HG03045 (cell line): ENCODE measurements at regions not wholly inside any gene's neighbourhood (a gene's known extent, or its start where the extent isn't known, plus 50 kb on each side); places are given as distances from the start of the nearest gene placed in this dataset.

Experiments used
- ATAC-seq: cut with Tn5 transposase; IDR thresholded peaks from one replicate; pipeline ENCODE4 v1.9.1; 2021; ENCODE audit warnings: mild to moderate bottlenecking, moderate library complexity; ENCODE audit not compliant: unreplicated experiment

- no peak for ATAC-seq
These were observed 219.3 kb upstream of the PREP start for GRCh38 chr6:105622226-105622625.

- ATAC-seq: no peak
These were observed 218.8 kb upstream of the PREP start for GRCh38 chr6:105621564-105622175.

GRCh38 chr6:105620878-105621277, 218.0 kb upstream of the PREP start:
- ATAC-seq: no peak

GRCh38 chr6:105619971-105620741, 217.3 kb upstream of the PREP start:
- ATAC-seq: no peak

GRCh38 chr6:105618247-105618646, 215.4 kb upstream of the PREP start:
- ATAC-seq: no peak

GRCh38 chr6:105616521-105616920, 213.6 kb upstream of the PREP start:
- no peak for ATAC-seq

- no peak for ATAC-seq
These were observed 208.7 kb upstream of the PREP start for GRCh38 chr6:105611606-105612005.

- ATAC-seq: no peak
These were observed 206.6 kb upstream of the PREP start for GRCh38 chr6:105609375-105609991.

- ATAC-seq: no peak
These were observed 206.0 kb upstream of the PREP start for GRCh38 chr6:105608711-105609374.

- ATAC-seq: no peak
These were observed 205.0 kb upstream of the PREP start for GRCh38 chr6:105607636-105608621.

- no peak for ATAC-seq
These were observed 204.1 kb upstream of the PREP start for GRCh38 chr6:105606831-105607463.

GRCh38 chr6:105604587-105604884, 201.7 kb upstream of the PREP start:
- ATAC-seq: no peak

- ATAC-seq: no peak
These were observed 201.1 kb upstream of the PREP start for GRCh38 chr6:105603788-105604586.

- ATAC-seq: peak; percentile 91
These were observed 198.8 kb upstream of the PREP start for GRCh38 chr6:105601541-105602236.

- no peak for ATAC-seq
These were observed 197.7 kb upstream of the PREP start for GRCh38 chr6:105600336-105601260.

GRCh38 chr6:105598264-105598663, 195.4 kb upstream of the PREP start:
- no peak for ATAC-seq

GRCh38 chr6:105596284-105596755, 193.4 kb upstream of the PREP start:
- ATAC-seq: no peak

GRCh38 chr6:105595829-105596228, 192.9 kb upstream of the PREP start:
- ATAC-seq: no peak
